Caco-2 (cell line): ENCODE measurements at regions not wholly inside any gene's neighbourhood (a gene's known extent, or its start where the extent isn't known, plus 50 kb on each side); places are given as distances from the start of the nearest gene placed in this dataset.

Source experiments
- BruUV-seq: library from RNA; stranded (reverse); fragments of 400-500 nt; replicated peaks from 2 replicates; lab custom pipeline; 2021; lab: Mats Ljungman, UMichigan
- CTCF ChIA-PET: fragments of 300-600 bp; sonication (Branson Sonifier 250); formaldehyde crosslinking; loops from one replicate; lab custom pipeline; 2022; ENCODE audit warnings: antibody characterized with exemption; lab: Charles Lee
- POLR2A ChIA-PET: fragments of 300-600 bp; sonication (Branson Sonifier 250); formaldehyde crosslinking; loops from one replicate; lab custom pipeline; 2022; ENCODE audit warnings: antibody characterized with exemption; lab: Charles Lee
- DNase-seq, 2 experiments: peaks; one replicate each; pipeline versions ENCODE4 v3.0.0 to v3.0.0-alpha.2; 2020 to 2022
- H3K27me3 ChIP-seq: replicated peaks from 2 replicates; pipeline ENCODE4 v1.6.0; 2011; ENCODE audit warnings: low read length; ENCODE audit not compliant: control insufficient read depth, insufficient read depth
- H3K36me3 ChIP-seq: 2 replicates; pipeline ENCODE4 v1.5.1; 2011; ENCODE audit warnings: low read length; ENCODE audit not compliant: control insufficient read depth, insufficient read depth
- H3K4me1 ChIP-seq: fragments of 250-450 bp; sonication (Bioruptor Pico); 2 replicates; pipeline ENCODE4 v1.5.1; 2020; ENCODE audit warnings: mild to moderate bottlenecking
- H3K4me3 ChIP-seq: 2 replicates; pipeline ENCODE4 v1.5.1; 2011; ENCODE audit warnings: low read depth, mild to moderate bottlenecking, control low read depth, low read length
- H3K9me3 ChIP-seq: fragments of 250-450 bp; sonication (Bioruptor Pico); 2 replicates; pipeline ENCODE4 v1.5.1; 2020; ENCODE audit warnings: mild to moderate bottlenecking, moderate library complexity
- H3K27ac Mint-ChIP-seq: one replicate; pipeline ENCODE4 v1.8.0; 2022; ENCODE audit warnings: mixed read lengths; ENCODE audit not compliant: unreplicated experiment
- H3K27me3 Mint-ChIP-seq: one replicate; pipeline ENCODE4 v1.8.0; 2022; ENCODE audit warnings: mixed read lengths; ENCODE audit not compliant: insufficient read depth, unreplicated experiment
- H3K36me3 Mint-ChIP-seq: one replicate; pipeline ENCODE4 v1.8.0; 2022; ENCODE audit warnings: mild to moderate bottlenecking, mixed read lengths; ENCODE audit not compliant: insufficient read depth, unreplicated experiment
- H3K4me1 Mint-ChIP-seq: one replicate; pipeline ENCODE4 v1.8.0; 2022; ENCODE audit warnings: low read depth, mixed read lengths; ENCODE audit not compliant: unreplicated experiment
- H3K4me3 Mint-ChIP-seq: one replicate; pipeline ENCODE4 v1.8.0; 2022; ENCODE audit warnings: mild to moderate bottlenecking, moderate library complexity, mixed read lengths; ENCODE audit not compliant: unreplicated experiment
- H3K9me3 Mint-ChIP-seq: one replicate; pipeline ENCODE4 v1.8.0; 2022; ENCODE audit warnings: mixed read lengths; ENCODE audit not compliant: unreplicated experiment
- intact Hi-C: fragments of 100-400 bp; cut with micrococcal nuclease; formaldehyde crosslinking; loops from one replicate; pipeline ENCODE4 v1.10.0; 2022; ENCODE audit not compliant: unreplicated experiment
- TF ChIP-seq, protein P1 (sequence below), 2 experiments: fragments of 200-600 bp in 1 of 2; IDR thresholded peaks; 1 replicate in 1 of 2; 2 replicates in 1 of 2; pipeline versions ENCODE4 v1.5.1 to v1.8.0; 2011 to 2022; ENCODE audit warnings: antibody characterized with exemption in 1 of 2, control low read depth in 1 of 2, inconsistent platforms in 1 of 2, low read depth in 1 of 2, low read length in 1 of 2, mild to moderate bottlenecking in 1 of 2, moderate library complexity in 1 of 2; ENCODE audit not compliant: insufficient read depth in 1 of 2, severe bottlenecking in 1 of 2, unreplicated experiment in 1 of 2

DNA sequence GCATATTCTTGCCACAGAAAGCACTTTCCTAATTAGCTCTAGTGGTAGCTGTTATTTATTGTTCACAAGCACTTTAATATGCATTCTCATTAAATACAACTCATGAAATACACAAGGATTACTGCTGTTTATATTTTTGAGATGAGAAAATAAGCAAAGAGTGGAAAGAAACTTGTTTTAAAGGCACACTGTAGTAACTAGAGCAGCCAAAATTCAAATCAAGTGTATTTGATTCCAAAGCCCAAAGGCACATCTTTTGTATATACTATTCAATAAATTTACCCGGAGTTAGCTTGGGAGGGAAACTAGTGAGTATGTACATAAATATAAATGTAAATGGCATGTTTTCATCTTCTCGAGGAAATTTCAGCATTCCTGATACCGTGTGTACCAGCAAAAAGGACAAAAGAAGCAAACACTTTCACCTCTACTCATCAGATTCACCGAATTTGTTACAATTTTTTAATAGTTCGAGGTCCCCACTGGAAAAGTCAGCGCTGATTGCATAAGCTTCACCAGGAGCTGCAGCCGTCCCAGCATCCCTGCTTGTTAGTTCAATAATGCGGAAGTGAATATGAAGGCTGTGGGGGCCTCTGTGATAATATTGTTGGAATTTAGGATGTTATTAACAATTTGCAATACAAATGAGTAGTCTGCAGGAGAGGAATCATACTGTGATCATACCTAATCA lies 371.6 kb upstream of the MON1B start:
- TF ChIP-seq, protein P1, sequence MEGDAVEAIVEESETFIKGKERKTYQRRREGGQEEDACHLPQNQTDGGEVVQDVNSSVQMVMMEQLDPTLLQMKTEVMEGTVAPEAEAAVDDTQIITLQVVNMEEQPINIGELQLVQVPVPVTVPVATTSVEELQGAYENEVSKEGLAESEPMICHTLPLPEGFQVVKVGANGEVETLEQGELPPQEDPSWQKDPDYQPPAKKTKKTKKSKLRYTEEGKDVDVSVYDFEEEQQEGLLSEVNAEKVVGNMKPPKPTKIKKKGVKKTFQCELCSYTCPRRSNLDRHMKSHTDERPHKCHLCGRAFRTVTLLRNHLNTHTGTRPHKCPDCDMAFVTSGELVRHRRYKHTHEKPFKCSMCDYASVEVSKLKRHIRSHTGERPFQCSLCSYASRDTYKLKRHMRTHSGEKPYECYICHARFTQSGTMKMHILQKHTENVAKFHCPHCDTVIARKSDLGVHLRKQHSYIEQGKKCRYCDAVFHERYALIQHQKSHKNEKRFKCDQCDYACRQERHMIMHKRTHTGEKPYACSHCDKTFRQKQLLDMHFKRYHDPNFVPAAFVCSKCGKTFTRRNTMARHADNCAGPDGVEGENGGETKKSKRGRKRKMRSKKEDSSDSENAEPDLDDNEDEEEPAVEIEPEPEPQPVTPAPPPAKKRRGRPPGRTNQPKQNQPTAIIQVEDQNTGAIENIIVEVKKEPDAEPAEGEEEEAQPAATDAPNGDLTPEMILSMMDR (IDR thresholded peaks at IDR 0.05; ENCODE audit: insufficient read depth in 1 of 2, low read depth in 1 of 2, low read length in 1 of 2, severe bottlenecking in 1 of 2, unreplicated experiment in 1 of 2): no peak
- no peak overlapping the region for H3K4me3 Mint-ChIP-seq
- no peak overlapping the region for H3K27ac Mint-ChIP-seq
- intact Hi-C loops: no loop called here
- POLR2A ChIA-PET: no interaction called here
- CTCF ChIA-PET: no interaction called here
- Histone ChIP-seq H3K4me3 (no peak overlapping the region), H3K27me3 (no peaks in the 10 kb centered on the region; the same call in 1 of the 2 replicates), H3K36me3 (no peaks in the 10 kb centered on the region), H3K4me1 (no peaks in the 10 kb centered on the region), H3K9me3 (no peaks in the 10 kb centered on the region)
- H3K27me3 Mint-ChIP-seq: peaks cover 21% of the 10 kb centered on the region
- DNase-seq: no peak
- H3K4me1 Mint-ChIP-seq: no peaks in the 10 kb centered on the region
- no peaks in the 10 kb centered on the region for H3K36me3 Mint-ChIP-seq
- no peaks in the 10 kb centered on the region for H3K9me3 Mint-ChIP-seq
- BruUV-seq: no TSS peak

DNA sequence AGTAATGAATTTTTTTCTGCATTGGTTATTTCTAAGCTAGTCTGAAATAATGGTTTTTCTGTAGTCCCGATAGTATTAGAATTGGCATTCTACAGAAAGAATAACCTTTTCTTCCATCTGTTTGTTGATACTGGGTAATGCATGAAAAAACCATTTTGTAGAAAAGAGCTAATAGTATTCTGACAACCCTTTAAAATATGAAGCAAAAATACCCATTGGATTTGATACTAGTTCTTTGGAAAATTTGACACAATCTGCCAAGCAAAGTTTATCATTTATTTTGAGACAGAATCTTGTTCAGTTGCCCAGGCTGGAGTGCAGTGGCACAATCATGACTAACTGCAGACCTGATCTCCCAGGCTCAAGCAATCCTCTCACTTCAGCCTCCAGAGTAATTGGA lies 366.8 kb upstream of the MON1B start:
- Mint-ChIP-seq H3K27ac (no peak overlapping the region), H3K36me3 (no peaks in the 10 kb centered on the region), H3K4me1 (no peaks in the 10 kb centered on the region), H3K4me3 (no peak overlapping the region), H3K9me3 (no peaks in the 10 kb centered on the region), H3K27me3 (peaks cover 24% of the 10 kb centered on the region)
- intact Hi-C loops: no loop called here
- no peaks in the 10 kb centered on the region for H3K27me3 ChIP-seq
- DNase-seq: no peak
- H3K4me1 ChIP-seq: no peaks in the 10 kb centered on the region
- ChIA-PET CTCF (no interaction called here), POLR2A (no interaction called here)
- no TSS peak for BruUV-seq
- H3K4me3 ChIP-seq: no peak overlapping the region
- no peaks in the 10 kb centered on the region for H3K36me3 ChIP-seq
- TF ChIP-seq, protein P1 (IDR thresholded peaks at IDR 0.05; ENCODE audit: insufficient read depth in 1 of 2, low read depth in 1 of 2, low read length in 1 of 2, severe bottlenecking in 1 of 2, unreplicated experiment in 1 of 2): no peak
- no peaks in the 10 kb centered on the region for H3K9me3 ChIP-seq

DNA sequence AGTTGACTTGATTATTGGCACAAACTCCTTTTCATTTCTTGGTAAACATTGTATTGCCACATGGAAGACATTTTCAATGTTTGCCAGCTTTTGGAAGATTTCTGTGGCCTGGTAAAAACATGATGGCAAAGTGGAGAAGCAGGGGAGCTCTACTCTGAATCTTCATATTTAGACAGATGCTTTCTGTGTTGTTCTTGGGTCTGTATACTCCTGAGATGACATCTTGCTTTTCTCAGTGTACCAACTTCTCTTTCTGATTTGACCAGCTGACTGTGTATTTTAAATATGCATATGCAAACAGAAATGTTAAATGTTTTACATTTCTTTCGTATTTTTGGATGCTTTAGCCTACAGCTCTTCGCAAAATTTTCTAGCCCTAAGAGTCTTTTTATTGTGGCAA lies 366.2 kb upstream of the MON1B start:
- intact Hi-C loops: no loop called here

More for the DNA sequence above, 366.2 kb upstream of the MON1B start:
- TF ChIP-seq, protein P1 (IDR thresholded peaks at IDR 0.05; ENCODE audit: insufficient read depth in 1 of 2, low read depth in 1 of 2, low read length in 1 of 2, severe bottlenecking in 1 of 2, unreplicated experiment in 1 of 2): no peak
- ChIA-PET POLR2A (no interaction called here), CTCF (no interaction called here)
- Histone ChIP-seq H3K27me3 (no peaks in the 10 kb centered on the region), H3K9me3 (no peaks in the 10 kb centered on the region), H3K4me3 (no peak overlapping the region), H3K4me1 (no peaks in the 10 kb centered on the region), H3K36me3 (no peaks in the 10 kb centered on the region)
- Mint-ChIP-seq H3K4me1 (no peaks in the 10 kb centered on the region), H3K9me3 (no peaks in the 10 kb centered on the region), H3K27ac (no peak overlapping the region), H3K36me3 (no peaks in the 10 kb centered on the region), H3K27me3 (peaks cover 27% of the 10 kb centered on the region), H3K4me3 (no peak overlapping the region)
- DNase-seq: no peak
- no TSS peak for BruUV-seq
